ENCODE measurements at regions not wholly inside any gene's neighbourhood (a gene's known extent, or its start where the extent isn't known, plus 50 kb on each side); places are given as distances from the start of the nearest gene placed in this dataset.

- Histone ChIP-seq H3K9ac (replicated peaks; ENCODE audit: extremely low read depth, insufficient read depth, low read length) (no peak overlapping the region), H3K27me3 (ENCODE audit: control insufficient read depth in 2 of 2, insufficient read depth in 2 of 2, low read length in 2 of 2) (peaks cover 9 to 16% of the 10 kb centered on the region in 2 experiments), H3K36me3 (ENCODE audit: control insufficient read depth in 2 of 2, extremely low read depth in 1 of 2, insufficient read depth in 2 of 2, low read length in 2 of 2) (no peaks in the 10 kb centered on the region), H3K9me1 (replicated peaks; ENCODE audit: control insufficient read depth, extremely low read depth, insufficient read depth, low read length) (no peaks in the 10 kb centered on the region), H3K4me2 (ENCODE audit: insufficient read depth, low read length) (no peak overlapping the region), H3K27ac (ENCODE audit: insufficient read depth, low read depth, low read length) (no peak overlapping the region), H3K4me1 (ENCODE audit: control insufficient read depth, extremely low read depth, insufficient read depth, low read length) (no peaks in the 10 kb centered on the region), H3K9me3 (replicated peaks; ENCODE audit: control insufficient read depth, insufficient read depth, low read length) (no peaks in the 10 kb centered on the region), H2AFZ (ENCODE audit: low read depth, low read length) (no peak overlapping the region), H3K4me3 (replicated peaks in 1 of 3; ENCODE audit: insufficient read depth in 1 of 3, low read depth in 1 of 3, low read length in 3 of 3) (no peak overlapping the region), H4K20me1 (replicated peaks; ENCODE audit: control insufficient read depth, extremely low read depth, insufficient read depth, low read length) (no peaks in the 10 kb centered on the region), H3K79me2 (ENCODE audit: control insufficient read depth, insufficient read depth, low read length) (no peaks in the 10 kb centered on the region)
- dilution Hi-C loops (cut with MboI; ENCODE audit: extremely low pct_ligation_motif_present, low sequenced_read_pairs) (no loop called here), intact Hi-C loops (cut with micrococcal nuclease) (no loop called here)
- no TSS peak for BruUV-seq (replicated peaks)
- POLR2A ChIA-PET, result no interaction called here
- TF ChIP-seq GATA2 (IDR thresholded peaks at IDR 0.05; ENCODE audit: insufficient read depth, insufficient read length, low read depth, low read length), result no peak
- no peak for TF ChIP-seq POLR2AphosphoS5 (IDR thresholded peaks at IDR 0.05; ENCODE audit: insufficient read depth, low read depth, low read length)
- TF ChIP-seq FOS (IDR thresholded peaks at IDR 0.05; ENCODE audit: borderline replicate concordance, insufficient read depth, low read length), result no peak
- DNase-seq (ENCODE audit: low read depth, low spot score) (no peak), FAIRE-seq (no peak)
- CTCF ChIA-PET, result interaction anchor here (1.7 to 3.6 kb wide), 2 partner anchors 320 to 470 kb away, joined by 6 to 11 read pairs; no protein-coding TSS in a partner anchor
Measured at GRCh38 chr9:87342743-87343142, 154.9 kb upstream of the DAPK1 start.

- intact Hi-C loops (cut with micrococcal nuclease), result no loop called here
Measured at GRCh38 chr9:87343816-87344430, 153.7 kb upstream of the DAPK1 start.

More at GRCh38 chr9:87343816-87344430, 153.7 kb upstream of the DAPK1 start:
- BruUV-seq (replicated peaks), result no TSS peak
- no peak for DNase-seq (ENCODE audit: low read depth, low spot score)
- no peaks in the 10 kb centered on the region for H3K9me3 ChIP-seq (replicated peaks; ENCODE audit: control insufficient read depth, insufficient read depth, low read length)
- no peak for FAIRE-seq
- peaks cover 2 to 8% of the 10 kb centered on the region in 2 experiments for H3K27me3 ChIP-seq (ENCODE audit: control insufficient read depth in 2 of 2, insufficient read depth in 2 of 2, low read length in 2 of 2)
- CTCF ChIA-PET, result interaction anchor here (0.7 to 3.6 kb wide), 3 partner anchors 12 to 468 kb away, joined by 3 to 11 read pairs (median 6); no protein-coding TSS in a partner anchor
- H3K9ac ChIP-seq (replicated peaks; ENCODE audit: extremely low read depth, insufficient read depth, low read length), result no peak overlapping the region
- no peaks in the 10 kb centered on the region for H3K36me3 ChIP-seq (ENCODE audit: control insufficient read depth in 2 of 2, extremely low read depth in 1 of 2, insufficient read depth in 2 of 2, low read length in 2 of 2)
- no peaks in the 10 kb centered on the region for H3K9me1 ChIP-seq (replicated peaks; ENCODE audit: control insufficient read depth, extremely low read depth, insufficient read depth, low read length)
- H3K4me2 ChIP-seq (ENCODE audit: insufficient read depth, low read length), result no peak overlapping the region
- dilution Hi-C loops (cut with MboI; ENCODE audit: extremely low pct_ligation_motif_present, low sequenced_read_pairs), result no loop called here
- no peak for TF ChIP-seq JUN (IDR thresholded peaks at IDR 0.05; ENCODE audit: borderline replicate concordance, insufficient read depth, insufficient read length, low read depth)
- TF ChIP-seq GATA2 (IDR thresholded peaks at IDR 0.05; ENCODE audit: insufficient read depth, insufficient read length, low read depth, low read length), result no peak
- no peak for TF ChIP-seq FOS (IDR thresholded peaks at IDR 0.05; ENCODE audit: borderline replicate concordance, insufficient read depth, low read length)
- TF ChIP-seq EZH2 (IDR thresholded peaks at IDR 0.05; ENCODE audit: borderline replicate concordance, low read depth, low read length, severe bottlenecking), result no peak
- no peak for TF ChIP-seq MAX (IDR thresholded peaks at IDR 0.05; ENCODE audit: insufficient read depth, insufficient read length)
- no peak for TF ChIP-seq POLR2A (IDR thresholded peaks at IDR 0.05; ENCODE audit: low read depth, low read length)
- no peak for TF ChIP-seq POLR2AphosphoS5 (IDR thresholded peaks at IDR 0.05; ENCODE audit: insufficient read depth, low read depth, low read length)
- TF ChIP-seq, protein P1, sequence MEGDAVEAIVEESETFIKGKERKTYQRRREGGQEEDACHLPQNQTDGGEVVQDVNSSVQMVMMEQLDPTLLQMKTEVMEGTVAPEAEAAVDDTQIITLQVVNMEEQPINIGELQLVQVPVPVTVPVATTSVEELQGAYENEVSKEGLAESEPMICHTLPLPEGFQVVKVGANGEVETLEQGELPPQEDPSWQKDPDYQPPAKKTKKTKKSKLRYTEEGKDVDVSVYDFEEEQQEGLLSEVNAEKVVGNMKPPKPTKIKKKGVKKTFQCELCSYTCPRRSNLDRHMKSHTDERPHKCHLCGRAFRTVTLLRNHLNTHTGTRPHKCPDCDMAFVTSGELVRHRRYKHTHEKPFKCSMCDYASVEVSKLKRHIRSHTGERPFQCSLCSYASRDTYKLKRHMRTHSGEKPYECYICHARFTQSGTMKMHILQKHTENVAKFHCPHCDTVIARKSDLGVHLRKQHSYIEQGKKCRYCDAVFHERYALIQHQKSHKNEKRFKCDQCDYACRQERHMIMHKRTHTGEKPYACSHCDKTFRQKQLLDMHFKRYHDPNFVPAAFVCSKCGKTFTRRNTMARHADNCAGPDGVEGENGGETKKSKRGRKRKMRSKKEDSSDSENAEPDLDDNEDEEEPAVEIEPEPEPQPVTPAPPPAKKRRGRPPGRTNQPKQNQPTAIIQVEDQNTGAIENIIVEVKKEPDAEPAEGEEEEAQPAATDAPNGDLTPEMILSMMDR (IDR thresholded peaks at IDR 0.05; ENCODE audit: extremely low read depth in 1 of 2, insufficient read depth in 1 of 2, low read depth in 1 of 2, low read length in 2 of 2), result no peak
- no peak for TF ChIP-seq MYC (IDR thresholded peaks at IDR 0.05; ENCODE audit: low read depth, low read length)
- no peaks in the 10 kb centered on the region for H3K4me1 ChIP-seq (ENCODE audit: control insufficient read depth, extremely low read depth, insufficient read depth, low read length)
- no peak overlapping the region for H3K4me3 ChIP-seq (replicated peaks in 1 of 3; ENCODE audit: insufficient read depth in 1 of 3, low read depth in 1 of 3, low read length in 3 of 3)
- no peaks in the 10 kb centered on the region for H4K20me1 ChIP-seq (replicated peaks; ENCODE audit: control insufficient read depth, extremely low read depth, insufficient read depth, low read length)
- no peaks in the 10 kb centered on the region for H3K79me2 ChIP-seq (ENCODE audit: control insufficient read depth, insufficient read depth, low read length)
- no peak overlapping the region for H3K27ac ChIP-seq (ENCODE audit: insufficient read depth, low read depth, low read length)
- H2AFZ ChIP-seq (ENCODE audit: low read depth, low read length), result no peak overlapping the region
- POLR2A ChIA-PET, result no interaction called here

Measured in endothelial cell of umbilical vein (primary cell).